ENCODE measurements at regions not wholly inside any gene's neighbourhood (a gene's known extent, or its start where the extent isn't known, plus 50 kb on each side); places are given as distances from the start of the nearest gene placed in this dataset.
"Not testable (repeated sequence)": the region's sequence is repeated elsewhere in the genome, so short reads cannot be mapped to it uniquely, and the experiment has no call there.

GRCh38 chr22:23419931-23420330, 160.2 kb downstream of the IGLL1 start:
- in situ Hi-C loops (cut with MboI; ENCODE audit: low pct_unique_long_range_greater_than_20kb, low sequenced_read_pairs), result no loop called here

GRCh38 chr22:23419171-23419570, 160.9 kb downstream of the IGLL1 start:
- no peak for DNase-seq
- in situ Hi-C loops (cut with MboI; ENCODE audit: low pct_unique_long_range_greater_than_20kb, low sequenced_read_pairs), result no loop called here

More at GRCh38 chr22:23419931-23420330, 160.2 kb downstream of the IGLL1 start:
- no peak for DNase-seq

- no peak for DNase-seq
- in situ Hi-C loops (cut with MboI; ENCODE audit: low pct_unique_long_range_greater_than_20kb, low sequenced_read_pairs), result no loop called here
These were observed 161.8 kb downstream of the IGLL1 start for GRCh38 chr22:23418159-23418788.

GRCh38 chr22:23417327-23417726, 162.8 kb downstream of the IGLL1 start:
- DNase-seq; in situ Hi-C loops (cut with MboI; ENCODE audit: low pct_unique_long_range_greater_than_20kb, low sequenced_read_pairs): not testable (repeated sequence)

GRCh38 chr22:23416169-23416690, 163.9 kb downstream of the IGLL1 start:
- in situ Hi-C loops (cut with MboI; ENCODE audit: low pct_unique_long_range_greater_than_20kb, low sequenced_read_pairs); DNase-seq: not testable (repeated sequence)

GRCh38 chr22:23415490-23415851, 164.6 kb downstream of the IGLL1 start:
- in situ Hi-C loops (cut with MboI; ENCODE audit: low pct_unique_long_range_greater_than_20kb, low sequenced_read_pairs), result no loop called here

GRCh38 chr22:23414727-23415489, 165.2 kb downstream of the IGLL1 start:
- DNase-seq, result no peak
- in situ Hi-C loops (cut with MboI; ENCODE audit: low pct_unique_long_range_greater_than_20kb, low sequenced_read_pairs), result no loop called here

More at GRCh38 chr22:23415490-23415851, 164.6 kb downstream of the IGLL1 start:
- no peak for DNase-seq

GRCh38 chr22:23411739-23412138, 168.4 kb downstream of the IGLL1 start:
- in situ Hi-C loops (cut with MboI; ENCODE audit: low pct_unique_long_range_greater_than_20kb, low sequenced_read_pairs), result no loop called here

GRCh38 chr22:23410411-23410810, 169.7 kb downstream of the IGLL1 start:
- in situ Hi-C loops (cut with MboI; ENCODE audit: low pct_unique_long_range_greater_than_20kb, low sequenced_read_pairs), result no loop called here
- no peak for DNase-seq

More at GRCh38 chr22:23411739-23412138, 168.4 kb downstream of the IGLL1 start:
- no peak for DNase-seq

- in situ Hi-C loops (cut with MboI; ENCODE audit: low pct_unique_long_range_greater_than_20kb, low sequenced_read_pairs), result no loop called here
- no peak for DNase-seq
These were observed 170.1 kb downstream of the IGLL1 start for GRCh38 chr22:23409976-23410375.

GRCh38 chr22:23408321-23408720, 171.8 kb downstream of the IGLL1 start:
- DNase-seq, result no peak
- in situ Hi-C loops (cut with MboI; ENCODE audit: low pct_unique_long_range_greater_than_20kb, low sequenced_read_pairs), result no loop called here

GRCh38 chr22:23405366-23405851, 174.7 kb downstream of the IGLL1 start:
- in situ Hi-C loops (cut with MboI; ENCODE audit: low pct_unique_long_range_greater_than_20kb, low sequenced_read_pairs), result no loop called here
- DNase-seq, result no peak

GRCh38 chr22:23404689-23405365, 175.3 kb downstream of the IGLL1 start:
- in situ Hi-C loops (cut with MboI; ENCODE audit: low pct_unique_long_range_greater_than_20kb, low sequenced_read_pairs), result no loop called here
- DNase-seq, result peak; percentile 46

GRCh38 chr22:23403720-23404688, 176.1 kb downstream of the IGLL1 start:
- DNase-seq, result no peak
- in situ Hi-C loops (cut with MboI; ENCODE audit: low pct_unique_long_range_greater_than_20kb, low sequenced_read_pairs), result no loop called here

- in situ Hi-C loops (cut with MboI; ENCODE audit: low pct_unique_long_range_greater_than_20kb, low sequenced_read_pairs), result no loop called here
- DNase-seq, result no peak
These were observed 176.9 kb downstream of the IGLL1 start for GRCh38 chr22:23403152-23403719.

GRCh38 chr22:23402275-23403151, 177.6 kb downstream of the IGLL1 start:
- DNase-seq, result peak; percentile 69
- in situ Hi-C loops (cut with MboI; ENCODE audit: low pct_unique_long_range_greater_than_20kb, low sequenced_read_pairs), result no loop called here

- in situ Hi-C loops (cut with MboI; ENCODE audit: low pct_unique_long_range_greater_than_20kb, low sequenced_read_pairs), result no loop called here
- no peak for DNase-seq
These were observed 178.2 kb downstream of the IGLL1 start for GRCh38 chr22:23401910-23402274.

Measured in KBM-7 (cell line).